NT2/D1 (cell line): ENCODE measurements at regions not wholly inside any gene's neighbourhood (a gene's known extent, or its start where the extent isn't known, plus 50 kb on each side); places are given as distances from the start of the nearest gene placed in this dataset.

Experiments
- DNase-seq: peaks from one replicate; pipeline ENCODE4 v3.0.0-alpha.2; 2011; ENCODE audit warnings: low read depth, low spot score
- H3K27me3 ChIP-seq: 2 replicates; pipeline ENCODE4 v1.6.0; 2011; ENCODE audit warnings: mild to moderate bottlenecking; ENCODE audit not compliant: insufficient read length, insufficient read depth
- H3K36me3 ChIP-seq: 2 replicates; pipeline ENCODE4 v1.6.1; 2011; ENCODE audit warnings: mild to moderate bottlenecking, low read length, mixed read lengths; ENCODE audit not compliant: insufficient read depth, insufficient read length
- H3K4me1 ChIP-seq: 2 replicates; pipeline ENCODE4 v1.5.1; 2011; ENCODE audit not compliant: insufficient read depth, insufficient read length
- H3K4me3 ChIP-seq: 2 replicates; pipeline ENCODE4 v1.5.1; 2011; ENCODE audit warnings: low read depth; ENCODE audit not compliant: insufficient read length
- H3K9ac ChIP-seq: 2 replicates; pipeline ENCODE4 v1.6.0; 2011; ENCODE audit warnings: low read depth; ENCODE audit not compliant: insufficient read length
- H3K9me3 ChIP-seq: 2 replicates; pipeline ENCODE4 v1.5.1; 2011; ENCODE audit warnings: mild to moderate bottlenecking, low read length; ENCODE audit not compliant: insufficient read depth
- SUZ12 ChIP-seq: IDR thresholded peaks from 2 replicates; pipeline ENCODE4 v1.6.1; 2011; ENCODE audit not compliant: insufficient read length, insufficient read depth; ENCODE audit errors: extremely low read depth
- YY1 ChIP-seq: IDR thresholded peaks from 2 replicates; pipeline ENCODE4 v1.6.1; 2011; ENCODE audit not compliant: insufficient read length, insufficient read depth
- ZNF274 ChIP-seq: IDR thresholded peaks from 2 replicates; pipeline ENCODE4 v1.6.1; 2011; ENCODE audit warnings: mild to moderate bottlenecking, low read depth, low read length

DNA sequence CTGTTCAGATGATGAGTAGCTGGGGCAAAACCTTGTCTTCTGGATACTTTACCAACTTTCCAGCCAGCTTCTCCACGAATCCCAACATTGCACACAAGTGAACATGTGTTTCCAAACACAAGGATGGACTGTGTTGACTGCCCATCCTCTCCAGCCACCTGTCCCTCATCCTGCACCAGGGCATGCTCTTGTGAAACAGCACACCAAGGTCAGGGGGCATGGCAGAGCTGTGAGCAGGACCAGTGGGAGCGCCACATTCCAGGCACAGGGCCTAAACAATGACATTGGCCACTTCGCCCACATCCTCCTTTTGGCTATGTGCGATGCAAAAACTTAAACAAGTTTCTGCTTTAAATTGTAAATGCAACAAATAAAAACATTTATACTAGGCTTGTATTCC, 105.5 kb downstream of the IRS2 start:
- no peak overlapping the region for H3K4me3 ChIP-seq
- peaks cover 3% of the 10 kb centered on the region for H3K27me3 ChIP-seq
- H3K4me1 ChIP-seq: no peaks in the 10 kb centered on the region
- no peak for DNase-seq
- no peaks in the 10 kb centered on the region for H3K9me3 ChIP-seq
- no peak for TF ChIP-seq SUZ12
- TF ChIP-seq YY1: no peak
- TF ChIP-seq ZNF274: no peak
- no peak overlapping the region for H3K9ac ChIP-seq
- no peaks in the 10 kb centered on the region for H3K36me3 ChIP-seq

- Histone ChIP-seq H3K27me3 (peaks cover 7% of the 10 kb centered on the region), H3K4me3 (no peak overlapping the region), H3K36me3 (no peaks in the 10 kb centered on the region), H3K9ac (no peak overlapping the region), H3K9me3 (no peaks in the 10 kb centered on the region), H3K4me1 (no peaks in the 10 kb centered on the region)
- TF ChIP-seq SUZ12: no peak
- TF ChIP-seq YY1: no peak
- no peak for TF ChIP-seq ZNF274
- no peak for DNase-seq
Observed at GRCh38 chr13:109680288-109680687, 106.1 kb downstream of the IRS2 start.

- Histone ChIP-seq H3K4me1 (no peaks in the 10 kb centered on the region), H3K36me3 (no peaks in the 10 kb centered on the region), H3K9me3 (no peaks in the 10 kb centered on the region), H3K4me3 (no peak overlapping the region), H3K27me3 (peaks cover 7% of the 10 kb centered on the region), H3K9ac (no peak overlapping the region)
- TF ChIP-seq YY1: no peak
- no peak for TF ChIP-seq ZNF274
- no peak for DNase-seq
Observed at GRCh38 chr13:109678459-109678858, 107.9 kb downstream of the IRS2 start.

DNA sequence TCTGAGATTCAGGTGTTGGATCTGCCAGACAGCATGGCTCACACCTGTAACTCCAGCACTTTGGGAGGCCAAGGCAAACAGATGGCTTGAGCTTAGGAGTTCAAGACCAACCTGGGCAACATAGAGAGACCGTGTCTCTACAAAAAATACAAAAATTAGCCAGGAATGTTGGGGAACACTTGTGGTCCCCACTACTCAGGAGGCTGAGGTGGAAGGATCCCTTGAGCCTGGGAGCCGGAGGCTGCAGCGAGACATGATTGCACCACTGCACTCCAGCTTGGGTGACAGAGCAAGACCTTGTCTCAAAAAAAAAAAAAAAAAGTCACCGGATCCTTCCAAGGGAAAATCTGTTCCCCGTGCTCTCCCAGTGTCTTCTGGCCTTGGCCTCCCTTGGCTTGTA, 109.2 kb downstream of the IRS2 start:
- H3K4me1 ChIP-seq: no peaks in the 10 kb centered on the region
- H3K9ac ChIP-seq: no peak overlapping the region
- DNase-seq: no peak
- H3K4me3 ChIP-seq: no peak overlapping the region
- peaks cover 18% of the 10 kb centered on the region for H3K27me3 ChIP-seq
- no peaks in the 10 kb centered on the region for H3K9me3 ChIP-seq
- TF ChIP-seq ZNF274 (no peak), SUZ12 (no peak), YY1 (no peak)
- H3K36me3 ChIP-seq: no peaks in the 10 kb centered on the region

DNA sequence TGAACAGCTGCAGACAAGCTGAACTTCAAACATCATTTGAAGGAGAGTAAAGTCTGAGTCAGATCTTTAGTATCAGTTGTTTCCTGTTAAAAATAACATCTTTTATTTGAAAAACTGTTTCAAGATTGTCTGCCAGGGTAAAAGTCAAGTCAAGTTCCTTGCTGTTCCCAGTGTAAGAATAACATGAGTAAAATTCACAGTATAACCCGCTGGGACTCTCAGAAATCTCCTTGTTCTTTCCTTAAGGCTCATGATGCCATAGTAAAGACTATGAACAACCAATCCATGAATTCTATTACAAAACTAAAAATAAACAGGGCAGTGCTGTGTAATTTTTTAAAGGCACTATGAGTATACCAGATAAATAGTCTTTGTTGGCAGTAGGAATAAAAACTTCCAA, 112.9 kb downstream of the IRS2 start:
- H3K4me1 ChIP-seq: peaks cover 5% of the 10 kb centered on the region
- TF ChIP-seq ZNF274 (no peak), YY1 (no peak)
- no peak overlapping the region for H3K9ac ChIP-seq
- no peaks in the 10 kb centered on the region for H3K9me3 ChIP-seq
- no peak overlapping the region for H3K4me3 ChIP-seq
- H3K36me3 ChIP-seq: no peaks in the 10 kb centered on the region
- peaks cover 54% of the 10 kb centered on the region for H3K27me3 ChIP-seq
- no peak for DNase-seq

DNA sequence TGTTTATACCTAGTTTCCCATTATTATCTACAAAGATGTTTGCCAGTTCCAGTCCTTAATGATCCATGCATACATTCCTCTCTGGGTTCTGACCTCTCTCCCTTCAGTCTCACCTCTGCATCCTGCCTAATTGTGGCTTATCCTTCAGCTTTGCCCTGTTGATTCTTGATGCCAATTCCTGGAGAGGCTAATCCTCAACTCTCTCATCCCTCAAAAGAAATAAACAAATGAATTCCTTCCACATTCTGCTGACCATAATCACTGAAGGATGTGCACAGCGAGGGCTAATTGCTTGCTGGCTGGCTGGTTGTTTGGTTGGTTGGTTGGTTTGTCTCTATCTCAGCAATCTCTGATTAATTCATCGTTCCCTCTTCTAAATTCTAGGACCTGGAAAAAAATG, 113.8 kb downstream of the IRS2 start:
- H3K36me3 ChIP-seq: no peaks in the 10 kb centered on the region
- no peak for DNase-seq
- H3K9me3 ChIP-seq: no peaks in the 10 kb centered on the region
- TF ChIP-seq YY1: no peak
- no peak for TF ChIP-seq SUZ12
- no peak for TF ChIP-seq ZNF274
- H3K27me3 ChIP-seq: peaks cover 62% of the 10 kb centered on the region
- H3K4me1 ChIP-seq: peaks cover 5% of the 10 kb centered on the region
- no peak overlapping the region for H3K4me3 ChIP-seq
- H3K9ac ChIP-seq: no peak overlapping the region

- TF ChIP-seq YY1 (no peak), SUZ12 (no peak), ZNF274 (no peak)
- no peaks in the 10 kb centered on the region for H3K9me3 ChIP-seq
- no peak for DNase-seq
Observed at GRCh38 chr13:109671919-109672318, 114.5 kb downstream of the IRS2 start.

GRCh38 chr13:109670776-109671175, 115.6 kb downstream of the IRS2 start:
- peaks cover 76% of the 10 kb centered on the region for H3K27me3 ChIP-seq
- no peak overlapping the region for H3K9ac ChIP-seq
- no peaks in the 10 kb centered on the region for H3K36me3 ChIP-seq
- H3K4me1 ChIP-seq: peaks cover 5% of the 10 kb centered on the region
- H3K4me3 ChIP-seq: no peak overlapping the region
- no peak for DNase-seq
- H3K9me3 ChIP-seq: no peaks in the 10 kb centered on the region
- no peak for TF ChIP-seq ZNF274

More at GRCh38 chr13:109671919-109672318, 114.5 kb downstream of the IRS2 start:
- no peak overlapping the region for H3K4me3 ChIP-seq
- H3K27me3 ChIP-seq: peaks cover 68% of the 10 kb centered on the region
- no peak overlapping the region for H3K9ac ChIP-seq
- H3K4me1 ChIP-seq: peaks cover 5% of the 10 kb centered on the region
- H3K36me3 ChIP-seq: no peaks in the 10 kb centered on the region
